ENCODE measurements at regions not wholly inside any gene's neighbourhood (a gene's known extent, or its start where the extent isn't known, plus 50 kb on each side); places are given as distances from the start of the nearest gene placed in this dataset.

GRCh38 chr7:91683823-91684222 is 196.7 kb downstream of the MTERF1 start:
- H3K4me3 ChIP-seq (ENCODE audit: low read depth, low read length): no peak overlapping the region
- no peak for DNase-seq (ENCODE audit: low read depth)
- TF ChIP-seq CTCF (IDR thresholded peaks at IDR 0.05; ENCODE audit: control insufficient read depth, extremely low read depth, insufficient read depth): no peak

GRCh38 chr7:91685544-91685943 is 195.0 kb downstream of the MTERF1 start:
- no peak overlapping the region for H3K4me3 ChIP-seq (ENCODE audit: low read depth, low read length)
- no peak for TF ChIP-seq CTCF (IDR thresholded peaks at IDR 0.05; ENCODE audit: control insufficient read depth, extremely low read depth, insufficient read depth)
- no peak for DNase-seq (ENCODE audit: low read depth)

- TF ChIP-seq CTCF (IDR thresholded peaks at IDR 0.05; ENCODE audit: control insufficient read depth, extremely low read depth, insufficient read depth): no peak
- DNase-seq (ENCODE audit: low read depth): no peak
- no peak overlapping the region for H3K4me3 ChIP-seq (ENCODE audit: low read depth, low read length)
These were observed 189.9 kb downstream of the MTERF1 start for GRCh38 chr7:91690541-91691070.

- DNase-seq (ENCODE audit: low read depth): no peak
- no peak overlapping the region for H3K4me3 ChIP-seq (ENCODE audit: low read depth, low read length)
- no peak for TF ChIP-seq CTCF (IDR thresholded peaks at IDR 0.05; ENCODE audit: control insufficient read depth, extremely low read depth, insufficient read depth)
These were observed 188.6 kb downstream of the MTERF1 start for GRCh38 chr7:91691865-91692264.

- no peak for DNase-seq (ENCODE audit: low read depth)
- no peak for TF ChIP-seq CTCF (IDR thresholded peaks at IDR 0.05; ENCODE audit: control insufficient read depth, extremely low read depth, insufficient read depth)
- H3K4me3 ChIP-seq (ENCODE audit: low read depth, low read length): no peak overlapping the region
These were observed 187.7 kb downstream of the MTERF1 start for GRCh38 chr7:91692800-91693199.

GRCh38 chr7:91694351-91694841 is 186.1 kb downstream of the MTERF1 start:
- no peak for DNase-seq (ENCODE audit: low read depth)
- no peak for TF ChIP-seq CTCF (IDR thresholded peaks at IDR 0.05; ENCODE audit: control insufficient read depth, extremely low read depth, insufficient read depth)
- no peak overlapping the region for H3K4me3 ChIP-seq (ENCODE audit: low read depth, low read length)

GRCh38 chr7:91710881-91711280 is 169.6 kb downstream of the MTERF1 start:
- H3K4me3 ChIP-seq (ENCODE audit: low read depth, low read length): no peak overlapping the region
- no peak for DNase-seq (ENCODE audit: low read depth)
- TF ChIP-seq CTCF (IDR thresholded peaks at IDR 0.05; ENCODE audit: control insufficient read depth, extremely low read depth, insufficient read depth): no peak

Measured in LNCaP clone FGC (cell line).